HFFc6 (cell line): ENCODE measurements at regions not wholly inside any gene's neighbourhood (a gene's known extent, or its start where the extent isn't known, plus 50 kb on each side); places are given as distances from the start of the nearest gene placed in this dataset.
A peak's percentile ranks its signal among the peaks of the same experiment; 100 is the strongest.

ENCODE experiments used
- DNase-seq: peaks from one replicate; pipeline ENCODE4 v3.0.0-alpha.2; 2018
- H3K27ac Mint-ChIP-seq: 2 replicates; pipeline ENCODE4 v1.8.0; 2020; ENCODE audit warnings: mild to moderate bottlenecking, mixed read lengths
- H3K27me3 Mint-ChIP-seq: 2 replicates; pipeline ENCODE4 v1.8.0; 2021; ENCODE audit warnings: mild to moderate bottlenecking, moderate library complexity, mixed read lengths; ENCODE audit not compliant: insufficient read depth
- H3K36me3 Mint-ChIP-seq: 2 replicates; pipeline ENCODE4 v1.8.0; 2021; ENCODE audit warnings: low read depth, mixed read lengths
- H3K4me1 Mint-ChIP-seq: 2 replicates; pipeline ENCODE4 v1.8.0; 2020; ENCODE audit warnings: low read depth, mixed read lengths
- H3K4me3 Mint-ChIP-seq: 2 replicates; pipeline ENCODE4 v1.8.0; 2020; ENCODE audit warnings: mild to moderate bottlenecking, moderate library complexity, mixed read lengths
- H3K9me3 Mint-ChIP-seq: 2 replicates; pipeline ENCODE4 v1.8.0; 2020; ENCODE audit warnings: mild to moderate bottlenecking, mixed read lengths
- CTCF ChIP-seq: fragments of 200-600 bp; sonication (generic); IDR thresholded peaks from 2 replicates; pipeline ENCODE4 v1.5.0; 2021; ENCODE audit warnings: antibody characterized with exemption, mild to moderate bottlenecking

GRCh38 chr3:30311781-30312180 lies 294.6 kb upstream of the TGFBR2 start:
- Mint-ChIP-seq H3K4me1 (peaks cover 45% of the 10 kb centered on the region), H3K4me3 (no peak overlapping the region), H3K36me3 (peaks cover 2% of the 10 kb centered on the region; the same call in 1 of the 2 replicates), H3K27ac (no peak overlapping the region), H3K27me3 (no peaks in the 10 kb centered on the region), H3K9me3 (no peaks in the 10 kb centered on the region)
- TF ChIP-seq CTCF: no peak
- no peak for DNase-seq

GRCh38 chr3:30313840-30314239 lies 292.6 kb upstream of the TGFBR2 start:
- H3K36me3 Mint-ChIP-seq: peaks cover 5% of the 10 kb centered on the region; the same call in 1 of the 2 replicates
- H3K4me1 Mint-ChIP-seq: peaks cover 26% of the 10 kb centered on the region
- DNase-seq: no peak
- no peaks in the 10 kb centered on the region for H3K27me3 Mint-ChIP-seq
- no peak for TF ChIP-seq CTCF
- no peak overlapping the region for H3K4me3 Mint-ChIP-seq
- no peaks in the 10 kb centered on the region for H3K9me3 Mint-ChIP-seq
- no peak overlapping the region for H3K27ac Mint-ChIP-seq

GRCh38 chr3:30314757-30315325 lies 291.6 kb upstream of the TGFBR2 start:
- Mint-ChIP-seq H3K4me3 (no peak overlapping the region), H3K4me1 (peaks cover 28% of the 10 kb centered on the region), H3K27ac (peak overlapping the region; percentile 79), H3K27me3 (no peaks in the 10 kb centered on the region), H3K9me3 (no peaks in the 10 kb centered on the region), H3K36me3 (peaks cover 5% of the 10 kb centered on the region; the same call in 1 of the 2 replicates)
- DNase-seq: no peak
- no peak for TF ChIP-seq CTCF

- DNase-seq: peak; percentile 43
Measured at GRCh38 chr3:30315447-30315846, 291.0 kb upstream of the TGFBR2 start.

GRCh38 chr3:30317561-30317960 lies 288.8 kb upstream of the TGFBR2 start:
- Mint-ChIP-seq H3K4me1 (peaks cover 36% of the 10 kb centered on the region), H3K4me3 (no peak overlapping the region), H3K36me3 (peaks cover 10% of the 10 kb centered on the region), H3K27me3 (no peaks in the 10 kb centered on the region), H3K27ac (no peak overlapping the region), H3K9me3 (peaks cover 8% of the 10 kb centered on the region; the same call in 1 of the 2 replicates)
- DNase-seq: no peak
- no peak for TF ChIP-seq CTCF

More at GRCh38 chr3:30315447-30315846, 291.0 kb upstream of the TGFBR2 start:
- Mint-ChIP-seq H3K36me3 (peaks cover 5% of the 10 kb centered on the region; the same call in 1 of the 2 replicates), H3K9me3 (no peaks in the 10 kb centered on the region), H3K4me1 (peaks cover 34% of the 10 kb centered on the region), H3K4me3 (no peak overlapping the region), H3K27me3 (no peaks in the 10 kb centered on the region), H3K27ac (peak overlapping the region; percentile 79)
- no peak for TF ChIP-seq CTCF
